ENCODE measurements at regions not wholly inside any gene's neighbourhood (a gene's known extent, or its start where the extent isn't known, plus 50 kb on each side); places are given as distances from the start of the nearest gene placed in this dataset.
A peak's percentile ranks its signal among the peaks of the same experiment; 100 is the strongest.

DNA sequence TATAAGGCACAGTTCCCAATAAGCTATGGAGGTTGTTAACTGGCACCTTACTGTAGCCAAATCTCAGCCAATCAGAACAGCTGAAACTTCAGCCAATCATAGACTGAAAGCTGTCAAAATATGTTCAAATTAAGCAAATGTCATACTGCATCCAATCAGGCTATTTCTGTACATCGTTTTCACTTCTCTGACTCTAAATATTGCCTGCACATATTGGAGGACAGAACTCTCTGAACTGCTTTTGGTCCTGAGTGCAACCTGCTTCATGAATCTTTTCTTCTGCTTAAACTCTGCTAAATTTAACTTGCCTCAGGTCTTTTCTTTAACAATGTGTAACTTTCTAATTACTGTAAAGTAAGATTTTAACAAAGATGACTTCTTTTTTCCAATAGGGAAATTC is 1198.9 kb upstream of the PCDH7 start:
- Histone ChIP-seq H3K27ac (no peak overlapping the region), H3K9me3 (no peaks in the 10 kb centered on the region), H3K36me3 (no peaks in the 10 kb centered on the region), H3K27me3 (ENCODE audit: low read depth) (no peaks in the 10 kb centered on the region), H3K4me3 (no peak overlapping the region), H3K4me1 (no peaks in the 10 kb centered on the region)
- no peak for ATAC-seq
- no peak for DNase-seq
- intact Hi-C loops (cut with DNase I), result no loop called here
- no peak for TF ChIP-seq CTCF (IDR thresholded peaks at IDR 0.05)

DNA sequence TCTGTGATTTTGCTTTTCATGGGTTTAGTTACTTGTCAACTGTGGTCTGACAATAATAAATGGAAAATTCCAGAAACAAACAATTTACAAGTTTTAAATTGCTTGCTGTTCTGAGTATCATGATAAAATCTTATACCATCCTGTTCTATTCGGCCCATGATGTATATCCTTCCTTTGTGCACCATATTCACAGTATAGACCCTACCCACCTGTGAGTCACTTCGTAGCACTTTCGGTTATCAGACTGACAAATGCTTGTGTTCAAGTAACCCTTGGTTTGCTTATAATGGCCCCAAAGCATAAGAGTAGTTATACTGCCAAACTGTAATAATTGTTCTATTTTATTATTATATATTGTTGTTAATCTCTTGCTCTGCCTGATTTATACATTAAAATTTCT is 1183.4 kb upstream of the PCDH7 start:
- Histone ChIP-seq H3K36me3 (no peaks in the 10 kb centered on the region), H3K9me3 (no peaks in the 10 kb centered on the region), H3K4me1 (no peaks in the 10 kb centered on the region), H3K27ac (no peak overlapping the region), H3K27me3 (ENCODE audit: low read depth) (no peaks in the 10 kb centered on the region), H3K4me3 (no peak overlapping the region)
- TF ChIP-seq CTCF (IDR thresholded peaks at IDR 0.05), result no peak
- intact Hi-C loops (cut with DNase I), result no loop called here
- DNase-seq, result no peak
- ATAC-seq, result no peak

DNA sequence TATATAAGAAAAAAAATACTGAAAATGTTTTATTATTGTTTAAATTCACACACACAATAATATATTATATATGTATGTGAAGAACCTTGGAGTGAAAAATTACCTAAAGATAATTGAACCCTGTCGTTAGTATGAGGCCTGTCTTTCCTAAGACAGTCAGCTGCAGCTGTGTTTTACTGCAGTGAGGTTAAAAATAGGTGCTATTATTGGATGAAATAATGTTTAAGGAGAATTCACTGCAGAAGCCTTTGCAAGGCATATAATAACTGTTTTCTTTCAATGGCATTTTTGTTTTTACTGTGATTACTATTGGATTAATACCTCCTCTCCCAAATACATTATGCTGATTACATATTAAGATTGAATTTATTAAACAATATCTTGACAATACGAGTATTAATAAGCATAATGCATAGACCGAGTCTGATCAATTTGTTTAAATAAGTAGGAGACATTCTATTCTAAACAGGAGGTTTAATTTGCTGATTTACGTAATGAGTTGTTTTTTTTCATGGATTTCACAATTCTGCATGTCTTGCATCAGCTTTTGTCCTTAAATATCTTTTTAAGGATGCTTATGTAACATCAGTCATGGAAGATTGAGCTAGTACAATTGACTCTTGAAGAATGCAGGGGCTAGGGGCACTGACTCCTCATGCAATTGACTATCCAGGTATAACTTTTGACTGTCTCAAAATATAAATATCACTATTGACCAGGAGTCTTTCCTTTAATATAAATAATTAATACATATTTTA is 1181.1 kb upstream of the PCDH7 start:
- Histone ChIP-seq H3K36me3 (no peaks in the 10 kb centered on the region), H3K4me1 (no peaks in the 10 kb centered on the region), H3K4me3 (no peak overlapping the region), H3K27ac (no peak overlapping the region), H3K27me3 (ENCODE audit: low read depth) (no peaks in the 10 kb centered on the region), H3K9me3 (no peaks in the 10 kb centered on the region)
- DNase-seq (no peak), ATAC-seq (no peak)
- intact Hi-C loops (cut with DNase I), result no loop called here
- TF ChIP-seq CTCF (IDR thresholded peaks at IDR 0.05), result no peak

- no peaks in the 10 kb centered on the region for H3K4me1 ChIP-seq
- no peak overlapping the region for H3K27ac ChIP-seq
- DNase-seq (no peak), ATAC-seq (no peak)
- intact Hi-C loops (cut with DNase I), result no loop called here
- no peaks in the 10 kb centered on the region for H3K27me3 ChIP-seq (ENCODE audit: low read depth)
- TF ChIP-seq CTCF (IDR thresholded peaks at IDR 0.05), result no peak
- no peaks in the 10 kb centered on the region for H3K36me3 ChIP-seq
- H3K4me3 ChIP-seq, result no peak overlapping the region
- no peaks in the 10 kb centered on the region for H3K9me3 ChIP-seq
These were observed 1179.6 kb upstream of the PCDH7 start for GRCh38 chr4:29540439-29541102.

- Histone ChIP-seq H3K36me3 (no peaks in the 10 kb centered on the region), H3K27me3 (ENCODE audit: low read depth) (no peaks in the 10 kb centered on the region), H3K4me1 (no peaks in the 10 kb centered on the region), H3K9me3 (no peaks in the 10 kb centered on the region), H3K27ac (no peak overlapping the region), H3K4me3 (no peak overlapping the region)
- ATAC-seq (peak in 1 of 2 donors; percentile 42), DNase-seq (no peak)
- intact Hi-C loops (cut with DNase I), result no loop called here
- no peak for TF ChIP-seq CTCF (IDR thresholded peaks at IDR 0.05)
These were observed 1178.4 kb upstream of the PCDH7 start for GRCh38 chr4:29541757-29542156.

Data from lower lobe of right lung (tissue), 2 donors.